GM19397 (cell line): ENCODE measurements at regions not wholly inside any gene's neighbourhood (a gene's known extent, or its start where the extent isn't known, plus 50 kb on each side); places are given as distances from the start of the nearest gene placed in this dataset.

Experiments
- ATAC-seq: cut with Tn5 transposase; IDR thresholded peaks from one replicate; pipeline ENCODE4 v1.9.1; 2021; ENCODE audit warnings: mild to moderate bottlenecking, moderate library complexity; ENCODE audit not compliant: unreplicated experiment

GRCh38 chr18:45464619-45465018, 150.7 kb upstream of the SLC14A2 start:
- ATAC-seq: no peak

GRCh38 chr18:45467293-45467692, 148.0 kb upstream of the SLC14A2 start:
- ATAC-seq: no peak

- no peak for ATAC-seq
Observed at GRCh38 chr18:45467945-45468344, 147.3 kb upstream of the SLC14A2 start.

GRCh38 chr18:45478889-45479288, 136.4 kb upstream of the SLC14A2 start:
- ATAC-seq: no peak

GRCh38 chr18:45480219-45481015, 134.9 kb upstream of the SLC14A2 start:
- no peak for ATAC-seq

- no peak for ATAC-seq
Observed at GRCh38 chr18:45481821-45482220, 133.5 kb upstream of the SLC14A2 start.

GRCh38 chr18:45482286-45482685, 133.0 kb upstream of the SLC14A2 start:
- no peak for ATAC-seq

- no peak for ATAC-seq
Observed at GRCh38 chr18:45487581-45487980, 127.7 kb upstream of the SLC14A2 start.

- ATAC-seq: no peak
Observed at GRCh38 chr18:45488645-45489044, 126.6 kb upstream of the SLC14A2 start.

GRCh38 chr18:45493830-45494229, 121.4 kb upstream of the SLC14A2 start:
- no peak for ATAC-seq

GRCh38 chr18:45494811-45495210, 120.5 kb upstream of the SLC14A2 start:
- no peak for ATAC-seq

- no peak for ATAC-seq
Observed at GRCh38 chr18:45496741-45497140, 118.5 kb upstream of the SLC14A2 start.

- no peak for ATAC-seq
Observed at GRCh38 chr18:45497595-45498286, 117.5 kb upstream of the SLC14A2 start.

- ATAC-seq: no peak
Observed at GRCh38 chr18:45498287-45498658, 117.0 kb upstream of the SLC14A2 start.

GRCh38 chr18:45503990-45504389, 111.3 kb upstream of the SLC14A2 start:
- ATAC-seq: no peak

- no peak for ATAC-seq
Observed at GRCh38 chr18:45505497-45506206, 109.6 kb upstream of the SLC14A2 start.

GRCh38 chr18:45506951-45507350, 108.3 kb upstream of the SLC14A2 start:
- no peak for ATAC-seq

GRCh38 chr18:45509535-45509934, 105.7 kb upstream of the SLC14A2 start:
- ATAC-seq: no peak

GRCh38 chr18:45510656-45511055, 104.6 kb upstream of the SLC14A2 start:
- no peak for ATAC-seq

- ATAC-seq: no peak
Observed at GRCh38 chr18:45512363-45512953, 102.8 kb upstream of the SLC14A2 start.

- ATAC-seq: no peak
Observed at GRCh38 chr18:45517181-45517741, 98.0 kb upstream of the SLC14A2 start.
